Activated CD4-positive, alpha-beta T cell treated with anti-CD3 and anti-CD28 coated beads, Interleukin-2, amount 50 U/mL, for 4 hours (primary cell): ENCODE measurements at regions not wholly inside any gene's neighbourhood (a gene's known extent, or its start where the extent isn't known, plus 50 kb on each side); places are given as distances from the start of the nearest gene placed in this dataset.

Source experiments
- DNase-seq, 2 experiments: peaks; one replicate each; pipeline ENCODE4 v3.0.0-alpha.2; 2020

GRCh38 chr4:180799798-180800197, 1443.4 kb upstream of the TENM3 start:
- DNase-seq: no peak

- DNase-seq: no peak
Observed at GRCh38 chr4:180805101-180805500, 1438.1 kb upstream of the TENM3 start.

GRCh38 chr4:180808862-180809261, 1434.3 kb upstream of the TENM3 start:
- no peak for DNase-seq

- no peak for DNase-seq
Observed at GRCh38 chr4:180809439-180809838, 1433.8 kb upstream of the TENM3 start.

- DNase-seq: no peak
Observed at GRCh38 chr4:180810581-180810980, 1432.6 kb upstream of the TENM3 start.

- no peak for DNase-seq
Observed at GRCh38 chr4:180811556-180811955, 1431.6 kb upstream of the TENM3 start.

- DNase-seq: no peak
Observed at GRCh38 chr4:180812783-180813182, 1430.4 kb upstream of the TENM3 start.

GRCh38 chr4:180814875-180815417, 1428.3 kb upstream of the TENM3 start:
- DNase-seq: no peak

- no peak for DNase-seq
Observed at GRCh38 chr4:180817529-180817928, 1425.7 kb upstream of the TENM3 start.

- DNase-seq: no peak
Observed at GRCh38 chr4:180823108-180823507, 1420.1 kb upstream of the TENM3 start.

- no peak for DNase-seq
Observed at GRCh38 chr4:180827232-180828009, 1415.8 kb upstream of the TENM3 start.

GRCh38 chr4:180828455-180829018, 1414.7 kb upstream of the TENM3 start:
- no peak for DNase-seq

- DNase-seq: no peak
Observed at GRCh38 chr4:180832073-180832472, 1411.1 kb upstream of the TENM3 start.

GRCh38 chr4:180840142-180840541, 1403.1 kb upstream of the TENM3 start:
- DNase-seq: no peak

GRCh38 chr4:180850318-180850940, 1392.8 kb upstream of the TENM3 start:
- no peak for DNase-seq

GRCh38 chr4:180852738-180853137, 1390.5 kb upstream of the TENM3 start:
- no peak for DNase-seq

GRCh38 chr4:180855184-180855583, 1388.0 kb upstream of the TENM3 start:
- DNase-seq: no peak

- no peak for DNase-seq
Observed at GRCh38 chr4:180860089-180860720, 1383.0 kb upstream of the TENM3 start.

GRCh38 chr4:180861651-180862050, 1381.6 kb upstream of the TENM3 start:
- no peak for DNase-seq

GRCh38 chr4:180866933-180867643, 1376.1 kb upstream of the TENM3 start:
- DNase-seq: no peak

- no peak for DNase-seq
Observed at GRCh38 chr4:180870623-180871022, 1372.6 kb upstream of the TENM3 start.

GRCh38 chr4:180898305-180898704, 1344.9 kb upstream of the TENM3 start:
- no peak for DNase-seq

- no peak for DNase-seq
Observed at GRCh38 chr4:180900781-180901180, 1342.4 kb upstream of the TENM3 start.
